LNCaP clone FGC (cell line): ENCODE measurements at regions not wholly inside any gene's neighbourhood (a gene's known extent, or its start where the extent isn't known, plus 50 kb on each side); places are given as distances from the start of the nearest gene placed in this dataset.

Experiments used
- DNase-seq: peaks from one replicate; pipeline ENCODE4 v3.0.0-alpha.2; 2011; ENCODE audit warnings: low read depth
- H3K4me3 ChIP-seq: 2 replicates; pipeline ENCODE4 v1.5.1; 2011; ENCODE audit warnings: mild to moderate bottlenecking, low read depth, low read length, control low read depth
- CTCF ChIP-seq: IDR thresholded peaks from 2 replicates; pipeline ENCODE4 v1.5.1; 2012; ENCODE audit warnings: mild to moderate bottlenecking; ENCODE audit not compliant: control insufficient read depth, insufficient read depth; ENCODE audit errors: extremely low read depth

- H3K4me3 ChIP-seq = no peak overlapping the region
- DNase-seq = no peak
- TF ChIP-seq CTCF = no peak
These were observed 147.3 kb upstream of the WNT4 start for GRCh38 chr1:22290157-22290556.

GRCh38 chr1:22290611-22291010 is 147.7 kb upstream of the WNT4 start:
- H3K4me3 ChIP-seq = no peak overlapping the region
- TF ChIP-seq CTCF = no peak
- no peak for DNase-seq

- H3K4me3 ChIP-seq = no peak overlapping the region
- no peak for DNase-seq
- no peak for TF ChIP-seq CTCF
These were observed 148.2 kb upstream of the WNT4 start for GRCh38 chr1:22291057-22291456.

- H3K4me3 ChIP-seq = no peak overlapping the region
- DNase-seq = no peak
- no peak for TF ChIP-seq CTCF
These were observed 148.6 kb upstream of the WNT4 start for GRCh38 chr1:22291494-22291893.

GRCh38 chr1:22292011-22292788 is 149.3 kb upstream of the WNT4 start:
- TF ChIP-seq CTCF = no peak
- DNase-seq = no peak
- H3K4me3 ChIP-seq = no peak overlapping the region

GRCh38 chr1:22295396-22295795 is 152.5 kb upstream of the WNT4 start:
- no peak for TF ChIP-seq CTCF
- H3K4me3 ChIP-seq = no peak overlapping the region
- DNase-seq = no peak

GRCh38 chr1:22295856-22296255 is 153.0 kb upstream of the WNT4 start:
- TF ChIP-seq CTCF = no peak
- no peak for DNase-seq
- no peak overlapping the region for H3K4me3 ChIP-seq
